Posterior cingulate gyrus (tissue), 11 donors: ENCODE measurements at regions not wholly inside any gene's neighbourhood (a gene's known extent, or its start where the extent isn't known, plus 50 kb on each side); places are given as distances from the start of the nearest gene placed in this dataset.
"Not testable (repeated sequence)": the region's sequence is repeated elsewhere in the genome, so short reads cannot be mapped to it uniquely, and the experiment has no call there.

Source experiments
- DNase-seq, 10 donors: peaks; one replicate each; pipeline versions ENCODE4 v3.0.0 to v3.0.0-alpha.2; 2020 to 2021; ENCODE audit warnings: mixed read lengths in 3 of 10
- intact Hi-C: fragments of 100-400 bp; cut with DNase I; formaldehyde crosslinking; loops from one replicate; pipeline ENCODE4 v1.15.1; 2023

GRCh38 chr21:14321042-14321441 lies 61.9 kb downstream of the HSPA13 start:
- intact Hi-C loops, result no loop called here
- no peak for DNase-seq

DNA sequence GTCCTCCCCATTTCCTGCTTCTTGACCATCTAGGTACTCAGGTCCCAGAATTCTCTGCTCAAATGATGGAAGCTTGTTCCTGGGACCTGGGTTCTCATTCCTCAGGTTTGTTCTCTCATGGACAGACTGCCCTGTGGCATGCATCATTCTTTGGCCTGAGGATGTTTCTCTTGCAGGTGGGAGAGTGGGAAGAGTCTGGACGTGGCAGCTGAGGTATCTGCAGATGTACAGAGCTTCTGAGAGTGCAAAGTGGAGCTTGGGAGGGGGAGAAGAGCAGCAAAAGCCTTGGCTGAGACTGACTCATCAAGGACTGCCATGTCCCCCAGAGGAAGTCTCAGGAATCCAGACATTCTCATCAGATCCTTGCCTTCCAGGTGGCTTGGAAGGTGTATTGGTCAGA lies 63.1 kb downstream of the HSPA13 start:
- DNase-seq, result no peak
- intact Hi-C loops, result no loop called here

- DNase-seq, result no peak
- intact Hi-C loops, result no loop called here
These were observed 64.4 kb downstream of the HSPA13 start for GRCh38 chr21:14318578-14318977.

GRCh38 chr21:14317507-14317906 lies 65.4 kb downstream of the HSPA13 start:
- intact Hi-C loops, result no loop called here
- DNase-seq, result no peak

GRCh38 chr21:14313300-14313699 lies 69.6 kb downstream of the HSPA13 start:
- DNase-seq, result no peak
- intact Hi-C loops, result no loop called here

- intact Hi-C loops, result no loop called here
- no peak for DNase-seq
These were observed 70.1 kb downstream of the HSPA13 start for GRCh38 chr21:14312871-14313270.

DNA sequence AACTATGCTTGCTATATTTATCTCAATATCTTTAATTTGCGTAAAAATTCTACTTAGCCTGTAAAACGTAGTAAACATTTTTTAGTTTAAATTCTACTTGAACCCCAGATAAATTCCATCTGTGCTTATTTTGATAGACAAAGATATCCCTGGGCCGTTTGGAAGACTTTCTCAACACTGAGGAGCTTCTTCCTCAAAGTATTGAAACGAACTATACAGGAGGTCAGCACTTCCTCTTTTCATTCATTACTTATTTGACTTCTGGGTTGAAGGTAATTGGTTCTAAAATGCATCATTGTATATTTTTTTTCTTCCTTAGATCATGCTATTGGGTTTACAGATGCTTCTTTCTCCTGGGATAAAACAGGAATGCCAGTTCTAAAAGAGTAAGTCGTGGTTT lies 74.7 kb downstream of the HSPA13 start:
- DNase-seq, result no peak

GRCh38 chr21:14306126-14306907 lies 76.6 kb downstream of the HSPA13 start:
- intact Hi-C loops, result loop anchor here (5.0 to 10.0 kb wide), 2 partner anchors 1176 to 1278 kb away; no protein-coding TSS in a partner anchor
- DNase-seq, result no peak

More for the DNA sequence above, 74.7 kb downstream of the HSPA13 start:
- intact Hi-C loops, result loop anchor here (5.0 to 10.0 kb wide), 2 partner anchors 1174 to 1277 kb away; no protein-coding TSS in a partner anchor

DNA sequence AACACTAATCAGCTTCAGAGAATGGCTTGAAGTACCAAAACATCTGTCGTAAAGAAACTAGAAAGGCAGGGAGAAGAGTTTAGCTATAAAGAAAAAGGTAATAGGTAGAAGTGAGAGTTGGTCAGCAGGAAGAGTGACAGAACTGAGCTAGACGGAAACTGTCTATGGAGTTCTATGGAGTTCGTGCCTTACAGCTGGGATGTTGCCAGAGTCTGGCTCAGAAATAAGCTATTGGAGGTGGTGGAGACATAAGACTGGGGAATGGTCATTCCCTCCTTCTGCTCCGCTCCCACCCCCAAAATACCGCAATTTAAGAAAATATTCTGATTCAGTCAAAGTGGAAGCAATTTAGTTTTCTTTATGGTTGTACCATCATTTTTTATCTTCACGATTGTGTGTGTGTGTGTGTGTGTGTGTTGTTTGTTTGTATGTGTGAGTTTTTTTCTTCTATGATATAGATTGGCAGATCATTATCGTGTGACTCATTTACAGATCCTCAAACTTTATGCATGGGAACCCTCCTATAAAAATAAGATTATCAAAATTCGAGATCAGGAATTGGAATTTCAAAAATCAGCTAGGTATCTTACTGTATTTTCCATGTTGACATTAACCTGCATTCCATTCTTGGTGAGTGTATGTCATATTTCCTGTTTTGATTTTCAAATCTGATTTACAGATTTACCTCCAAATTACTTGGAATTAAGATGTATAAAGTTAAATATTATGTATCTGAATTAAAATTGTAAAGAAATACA lies 79.0 kb downstream of the HSPA13 start:
- intact Hi-C loops, result loop anchor here (10.0 kb wide), 1 partner anchor 1281 kb away; no protein-coding TSS in a partner anchor
- DNase-seq, result no peak

DNA sequence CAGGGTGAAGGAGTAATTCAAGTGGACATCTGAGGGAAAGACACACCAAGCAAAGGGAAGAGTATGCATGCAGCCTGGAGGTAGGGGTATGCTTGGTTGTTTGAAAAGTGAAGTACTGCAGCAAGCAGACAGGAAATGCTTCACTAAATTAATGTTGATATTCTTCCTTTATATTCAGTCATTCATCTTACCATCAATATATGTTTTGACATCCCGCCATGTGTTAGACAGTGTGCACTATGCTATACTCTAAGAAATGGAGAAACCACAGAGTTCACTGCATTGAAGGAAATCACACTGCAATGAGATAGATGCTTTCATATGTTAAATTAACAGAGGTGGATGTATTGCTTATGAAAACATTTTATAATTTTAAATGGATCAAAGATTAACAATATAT lies 82.9 kb downstream of the HSPA13 start:
- intact Hi-C loops, result loop anchor here (10.0 kb wide), 1 partner anchor 1285 kb away; no protein-coding TSS in a partner anchor
- DNase-seq, result no peak

GRCh38 chr21:14290576-14290975 lies 74.6 kb downstream of the RBM11 start:
- no peak for DNase-seq
- intact Hi-C loops, result no loop called here

GRCh38 chr21:14288922-14289321 lies 73.0 kb downstream of the RBM11 start:
- intact Hi-C loops, result no loop called here
- no peak for DNase-seq

GRCh38 chr21:14285147-14285761 lies 69.3 kb downstream of the RBM11 start:
- no peak for DNase-seq

GRCh38 chr21:14284481-14284880 lies 68.5 kb downstream of the RBM11 start:
- DNase-seq, result no peak
- intact Hi-C loops, result no loop called here

More at GRCh38 chr21:14285147-14285761, 69.3 kb downstream of the RBM11 start:
- intact Hi-C loops, result no loop called here

DNA sequence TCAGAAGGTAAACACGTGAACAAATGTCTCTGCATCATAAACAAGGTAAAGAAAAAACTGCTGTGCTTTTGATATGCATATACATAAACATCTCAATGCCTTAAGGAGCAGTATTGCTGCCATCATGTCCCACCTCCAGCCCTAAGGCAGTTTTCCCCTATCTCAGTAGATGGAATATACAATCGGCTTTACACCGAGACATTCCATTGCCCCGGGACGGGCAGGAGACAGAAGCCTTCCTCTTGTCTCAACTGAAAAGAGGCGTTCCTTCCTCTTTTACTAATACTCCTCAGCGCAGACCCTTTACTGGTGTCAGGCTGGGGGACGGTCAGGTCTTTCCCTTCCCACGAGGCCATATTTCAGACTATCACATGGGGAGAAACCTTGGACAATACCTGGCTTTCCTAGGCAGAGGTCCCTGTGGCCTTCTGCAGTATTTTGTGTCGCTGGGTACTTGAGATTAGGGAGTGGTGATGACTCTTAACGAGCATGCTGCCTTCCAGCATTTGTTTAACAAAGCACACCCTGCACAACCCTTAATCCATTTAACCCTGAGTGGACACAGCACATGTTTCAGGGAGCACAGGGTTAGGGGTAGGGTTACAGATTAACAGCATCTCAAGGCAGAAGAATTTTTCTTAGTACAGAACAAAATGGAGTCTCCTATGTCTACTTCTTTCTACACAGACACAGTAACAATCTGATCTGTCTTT lies 65.4 kb downstream of the RBM11 start:
- intact Hi-C loops, DNase-seq: not testable (repeated sequence)
